ENCODE measurements at regions not wholly inside any gene's neighbourhood (a gene's known extent, or its start where the extent isn't known, plus 50 kb on each side); places are given as distances from the start of the nearest gene placed in this dataset.
A peak's percentile ranks its signal among the peaks of the same experiment; 100 is the strongest.

GRCh38 chr12:74818412-74818811 is 280.8 kb downstream of the ATXN7L3B start:
- no peak for DNase-seq

GRCh38 chr12:74820324-74820723 is 282.7 kb downstream of the ATXN7L3B start:
- DNase-seq = no peak

GRCh38 chr12:74836567-74836966 is 298.9 kb downstream of the ATXN7L3B start:
- no peak for DNase-seq

- DNase-seq = no peak
Observed at GRCh38 chr12:74846116-74846515, 308.5 kb downstream of the ATXN7L3B start.

- DNase-seq = no peak
Observed at GRCh38 chr12:74847169-74847568, 309.5 kb downstream of the ATXN7L3B start.

GRCh38 chr12:74848006-74848405 is 310.4 kb downstream of the ATXN7L3B start:
- DNase-seq = no peak

- DNase-seq = no peak
Observed at GRCh38 chr12:74849801-74850200, 312.2 kb downstream of the ATXN7L3B start.

GRCh38 chr12:74871817-74872216 is 334.2 kb downstream of the ATXN7L3B start:
- no peak for DNase-seq

GRCh38 chr12:74885775-74886174 is 323.9 kb downstream of the KCNC2 start:
- no peak for DNase-seq

GRCh38 chr12:74889073-74889472 is 320.6 kb downstream of the KCNC2 start:
- DNase-seq = no peak

- no peak for DNase-seq
Observed at GRCh38 chr12:74889563-74890236, 319.9 kb downstream of the KCNC2 start.

- DNase-seq = no peak
Observed at GRCh38 chr12:74890237-74890599, 319.4 kb downstream of the KCNC2 start.

- no peak for DNase-seq
Observed at GRCh38 chr12:74891083-74891668, 318.5 kb downstream of the KCNC2 start.

GRCh38 chr12:74892057-74892633 is 317.5 kb downstream of the KCNC2 start:
- DNase-seq = no peak

GRCh38 chr12:74896186-74896585 is 313.5 kb downstream of the KCNC2 start:
- no peak for DNase-seq

- DNase-seq = no peak
Observed at GRCh38 chr12:74897425-74898211, 312.0 kb downstream of the KCNC2 start.

- no peak for DNase-seq
Observed at GRCh38 chr12:74899031-74899829, 310.4 kb downstream of the KCNC2 start.

GRCh38 chr12:74900232-74900631 is 309.4 kb downstream of the KCNC2 start:
- DNase-seq = no peak

GRCh38 chr12:74903522-74903921 is 306.1 kb downstream of the KCNC2 start:
- DNase-seq = peak in 1 of 2 donors; percentile 2

- DNase-seq = no peak
Observed at GRCh38 chr12:74906224-74906623, 303.4 kb downstream of the KCNC2 start.

- DNase-seq = no peak
Observed at GRCh38 chr12:74910831-74911230, 298.8 kb downstream of the KCNC2 start.

- DNase-seq = no peak
Observed at GRCh38 chr12:74914378-74914777, 295.3 kb downstream of the KCNC2 start.

GRCh38 chr12:74915718-74916117 is 293.9 kb downstream of the KCNC2 start:
- DNase-seq = no peak
